SU-DHL-6 (cell line): ENCODE measurements at regions not wholly inside any gene's neighbourhood (a gene's known extent, or its start where the extent isn't known, plus 50 kb on each side); places are given as distances from the start of the nearest gene placed in this dataset.
"Not testable (repeated sequence)": the region's sequence is repeated elsewhere in the genome, so short reads cannot be mapped to it uniquely, and the experiment has no call there.

Experiments used
- CTCF ChIP-seq: fragments of 200-600 bp; sonication (generic); IDR thresholded peaks from one replicate; pipeline ENCODE4 v1.5.1; 2017; ENCODE audit warnings: antibody characterized with exemption, mild to moderate bottlenecking, low read length, moderate library complexity; ENCODE audit not compliant: insufficient read depth, poor library complexity, severe bottlenecking
- EZH2phosphoT487 ChIP-seq: fragments of 200-600 bp; sonication (generic), shearing (Covaris generic); conservative IDR thresholded peaks from 2 replicates; pipeline ENCODE4 v1.6.1; 2018; ENCODE audit warnings: mild to moderate bottlenecking, antibody characterized with exemption, low read length, moderate library complexity, mixed read lengths

GRCh38 chr13:105837295-105837694, 698.2 kb downstream of the EFNB2 start:
- not testable (repeated sequence) for TF ChIP-seq CTCF, EZH2phosphoT487
